ENCODE measurements at regions not wholly inside any gene's neighbourhood (a gene's known extent, or its start where the extent isn't known, plus 50 kb on each side); places are given as distances from the start of the nearest gene placed in this dataset.

DNA sequence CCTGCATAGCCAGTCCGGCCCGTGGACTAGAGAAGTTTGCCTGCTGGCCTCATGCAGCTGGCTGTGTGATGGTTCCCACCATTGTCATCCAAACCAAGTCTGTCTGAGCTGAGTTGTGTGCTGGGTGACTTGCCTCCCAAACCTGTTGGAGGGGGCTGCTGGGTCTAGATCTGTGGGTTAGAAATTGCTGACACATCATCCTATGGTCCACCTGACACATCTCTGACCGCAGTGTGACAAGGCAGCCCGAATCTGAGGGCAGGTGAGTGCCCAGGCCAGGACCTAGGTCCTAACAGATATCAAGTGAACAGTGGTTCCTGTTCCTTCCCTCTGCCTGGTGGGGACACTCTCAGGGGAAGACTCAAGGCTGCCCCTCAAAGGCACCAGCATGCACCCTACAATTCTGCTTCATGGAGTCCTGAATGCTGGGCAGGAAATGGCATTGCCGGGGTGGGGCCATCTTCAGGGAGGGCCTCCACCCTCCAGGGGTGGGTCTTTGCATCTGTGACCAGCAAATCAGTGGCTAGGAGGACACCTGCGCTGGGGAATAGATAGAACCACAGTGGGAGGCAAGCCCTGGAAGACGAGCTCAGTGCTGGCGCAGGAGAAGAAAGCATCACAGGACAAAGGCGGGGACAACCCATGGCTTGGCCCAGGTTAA is 117.9 kb upstream of the ID2 start:
- no peak for DNase-seq

- no peak for DNase-seq
Measured at GRCh38 chr2:8564475-8564874, 117.4 kb upstream of the ID2 start.

DNA sequence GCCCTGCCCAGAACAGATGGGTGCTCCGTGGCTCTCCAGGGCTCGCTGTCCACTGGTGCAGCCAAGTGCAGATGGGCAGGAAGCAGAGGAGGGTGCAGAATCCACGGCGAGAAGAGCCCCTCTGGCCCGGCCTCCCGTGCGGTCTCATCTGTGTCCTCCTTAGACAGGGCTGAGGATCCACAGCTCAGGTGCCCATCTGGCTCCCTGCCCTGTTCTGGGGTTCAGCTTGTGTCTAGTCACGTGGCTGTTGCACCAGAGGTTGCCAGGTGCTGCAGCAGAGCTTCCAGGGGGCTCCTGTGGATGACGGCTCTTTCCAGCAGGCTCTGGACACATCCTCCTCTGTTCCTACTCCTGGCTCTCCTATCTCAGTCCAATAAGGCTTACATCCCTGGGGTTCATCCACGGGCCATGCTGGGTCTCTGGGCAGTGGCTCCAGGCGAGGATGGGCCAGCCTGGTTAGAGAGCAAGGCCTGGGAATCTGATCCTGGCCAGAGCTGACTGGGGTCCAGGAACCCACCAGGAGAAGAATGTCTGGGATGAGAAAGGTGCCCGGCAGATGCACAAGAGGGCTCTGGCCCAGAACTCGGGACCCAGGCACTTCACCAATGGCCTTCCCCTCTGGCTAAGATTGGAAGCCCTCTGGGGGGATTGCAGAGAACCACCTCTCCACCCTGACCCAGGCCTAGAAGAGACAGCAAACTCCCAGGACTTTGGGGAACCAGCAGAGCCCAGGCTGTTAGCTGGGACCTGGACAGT is 116.3 kb upstream of the ID2 start:
- no peak for DNase-seq

- no peak for DNase-seq
Measured at GRCh38 chr2:8566155-8566670, 115.6 kb upstream of the ID2 start.

- DNase-seq: no peak
Measured at GRCh38 chr2:8566774-8567468, 114.9 kb upstream of the ID2 start.

DNA sequence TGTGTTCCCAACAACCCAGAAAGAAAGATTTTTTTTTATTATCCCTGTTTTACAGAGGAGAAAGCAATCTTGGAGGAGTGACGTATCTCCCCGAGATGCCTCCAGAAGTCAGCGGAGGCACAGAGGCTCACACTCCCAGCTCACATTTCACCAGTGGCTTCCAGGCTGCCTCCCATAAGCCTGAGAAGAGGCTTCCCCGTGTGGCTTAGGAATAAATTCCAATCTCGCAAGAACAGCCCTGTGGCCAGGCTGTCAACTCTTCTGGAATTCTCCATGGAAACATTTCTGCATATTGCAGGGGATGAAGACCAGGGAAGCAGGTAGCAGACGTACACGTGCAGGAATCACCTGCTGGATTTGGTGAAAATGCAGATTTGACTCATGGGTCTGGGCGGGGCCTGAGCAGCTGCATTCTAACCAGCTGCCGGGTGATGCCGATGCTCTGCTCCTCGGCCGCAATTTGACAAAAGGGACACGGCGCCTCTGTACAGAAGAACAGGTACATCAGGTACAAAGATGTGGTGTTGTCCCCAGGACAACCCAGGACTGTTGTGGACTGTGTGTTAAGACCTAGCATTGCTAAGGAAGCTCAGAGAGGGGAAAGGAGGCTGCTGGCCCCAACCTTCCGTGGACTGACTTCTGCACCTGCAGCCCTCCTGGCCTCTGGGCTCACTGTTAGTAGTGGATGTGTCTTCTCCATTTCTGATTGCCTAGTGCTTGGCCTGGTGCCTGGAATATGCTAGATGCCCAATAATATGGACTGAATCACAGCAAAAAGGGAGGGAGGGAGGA is 114.2 kb upstream of the ID2 start:
- no peak for DNase-seq

DNA sequence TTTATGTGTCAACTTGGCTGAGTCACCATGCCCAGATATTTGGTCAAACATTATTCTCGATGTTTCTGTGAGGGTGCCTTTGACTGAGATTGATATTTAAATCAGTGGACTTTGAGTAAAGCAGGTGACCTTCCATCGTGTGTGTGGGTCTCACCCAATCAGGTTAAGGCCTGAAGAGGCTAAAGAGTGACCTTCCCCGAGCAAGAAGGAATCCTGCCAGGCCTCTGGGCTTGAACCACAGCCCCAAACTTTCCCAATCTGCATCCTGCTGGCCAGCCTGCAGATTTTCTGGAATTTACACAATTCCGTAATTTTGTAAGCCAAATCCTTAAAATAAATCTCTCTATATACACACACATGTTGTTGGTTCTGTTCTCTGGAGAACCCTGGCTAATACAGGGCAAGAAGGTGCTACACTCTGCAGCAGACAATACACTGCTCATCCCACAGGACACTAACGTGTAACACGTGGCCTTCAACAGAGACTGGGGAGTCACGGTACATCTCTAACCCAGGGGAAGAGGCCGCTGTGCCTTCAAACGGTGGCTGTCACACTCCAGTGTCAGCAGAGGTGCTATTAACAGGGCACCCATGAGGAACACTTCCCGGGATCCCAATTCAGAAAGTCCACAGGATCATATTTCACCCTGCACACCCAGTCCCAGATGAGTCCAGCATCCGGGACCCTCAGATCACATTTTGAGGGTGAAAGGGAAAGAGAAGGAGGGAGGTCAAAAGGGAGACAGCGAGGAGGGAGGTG is 113.1 kb upstream of the ID2 start:
- DNase-seq: no peak

DNA sequence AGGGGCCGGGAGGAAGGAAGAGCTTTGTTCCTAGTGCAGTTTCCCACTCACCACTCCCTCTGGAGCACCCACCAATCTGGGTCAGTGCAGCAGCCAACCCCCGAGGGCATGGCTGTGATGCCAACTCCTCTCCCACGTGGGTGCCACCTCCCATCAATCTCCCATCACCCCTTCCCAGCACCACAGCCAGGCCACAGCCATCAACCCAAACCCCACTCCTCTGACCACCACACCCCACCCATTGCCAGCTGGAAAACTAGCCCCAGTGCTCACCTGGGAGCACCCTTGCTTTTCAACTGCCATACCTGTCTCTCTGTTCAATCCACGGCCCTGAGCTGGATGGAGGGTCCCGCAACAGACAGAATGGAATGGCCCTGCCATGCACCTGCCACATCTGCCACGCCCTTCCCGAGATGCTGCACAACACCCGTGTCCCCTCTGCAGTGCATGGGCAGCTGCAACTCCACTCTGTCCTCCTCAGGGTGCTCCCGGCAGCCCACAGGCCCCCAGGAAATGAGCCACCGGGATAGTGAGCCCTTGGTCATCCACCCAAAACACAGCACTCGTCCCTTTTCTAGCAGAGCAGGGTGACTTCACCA is 112.4 kb upstream of the ID2 start:
- DNase-seq: no peak

- no peak for DNase-seq
Measured at GRCh38 chr2:8570637-8571036, 111.2 kb upstream of the ID2 start.

DNA sequence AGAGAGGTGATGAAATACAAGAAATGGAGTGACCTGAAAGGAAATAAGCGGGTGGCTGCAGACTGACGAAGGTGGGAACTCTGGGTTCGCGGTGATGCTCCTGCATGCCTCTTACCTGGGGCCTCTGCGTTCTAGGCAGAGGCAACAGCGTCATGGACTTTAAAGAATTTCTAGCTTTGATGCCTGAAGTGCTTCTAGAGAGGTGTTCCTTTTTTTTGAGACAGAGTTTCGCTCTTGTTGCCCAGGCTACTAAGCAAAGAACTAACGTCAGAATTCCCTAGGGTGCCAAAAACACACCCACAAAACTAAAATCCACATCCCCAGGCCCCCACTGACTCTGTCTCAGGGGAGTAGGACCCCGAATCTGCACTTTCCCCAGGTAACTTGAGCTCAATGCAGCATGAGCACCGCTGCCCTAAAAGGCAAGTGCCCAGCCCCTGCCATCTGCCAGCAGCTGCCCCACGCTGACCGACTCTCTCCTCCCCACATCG is 110.5 kb upstream of the ID2 start:
- no peak for DNase-seq

DNA sequence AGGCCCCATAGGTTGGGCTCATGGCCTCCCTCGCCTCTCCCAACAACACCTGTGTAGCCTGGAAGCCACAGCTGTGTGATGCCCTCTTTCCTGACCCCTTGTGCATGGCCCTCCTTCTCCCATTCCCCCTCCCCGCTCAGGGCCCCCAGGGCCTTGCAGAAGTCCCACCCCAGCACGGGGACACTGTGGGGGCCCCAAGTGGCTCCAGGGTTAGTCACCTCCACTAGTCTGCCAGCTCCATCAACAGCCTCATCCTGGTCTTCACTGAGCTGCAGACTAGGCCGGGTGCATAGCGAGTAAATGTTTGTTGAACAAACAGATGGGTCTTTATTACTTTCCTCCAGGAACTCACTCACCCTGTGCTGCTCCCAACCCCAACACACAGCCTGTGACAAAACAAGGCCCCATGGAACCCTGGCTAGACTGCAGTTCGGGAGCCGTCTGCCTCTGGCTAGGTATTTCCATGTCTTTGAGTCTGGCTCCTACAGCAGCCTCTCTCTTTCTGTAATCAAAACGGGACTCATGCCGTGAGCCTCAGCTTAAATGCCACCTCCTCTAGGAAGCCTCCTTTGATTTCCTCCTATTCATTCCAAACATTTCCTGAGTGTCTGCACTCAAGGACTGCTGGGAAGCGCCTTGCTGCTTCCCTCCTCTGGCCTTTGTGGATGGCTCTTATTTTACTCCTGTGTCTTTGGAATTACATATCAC is 109.9 kb upstream of the ID2 start:
- DNase-seq: no peak

DNA sequence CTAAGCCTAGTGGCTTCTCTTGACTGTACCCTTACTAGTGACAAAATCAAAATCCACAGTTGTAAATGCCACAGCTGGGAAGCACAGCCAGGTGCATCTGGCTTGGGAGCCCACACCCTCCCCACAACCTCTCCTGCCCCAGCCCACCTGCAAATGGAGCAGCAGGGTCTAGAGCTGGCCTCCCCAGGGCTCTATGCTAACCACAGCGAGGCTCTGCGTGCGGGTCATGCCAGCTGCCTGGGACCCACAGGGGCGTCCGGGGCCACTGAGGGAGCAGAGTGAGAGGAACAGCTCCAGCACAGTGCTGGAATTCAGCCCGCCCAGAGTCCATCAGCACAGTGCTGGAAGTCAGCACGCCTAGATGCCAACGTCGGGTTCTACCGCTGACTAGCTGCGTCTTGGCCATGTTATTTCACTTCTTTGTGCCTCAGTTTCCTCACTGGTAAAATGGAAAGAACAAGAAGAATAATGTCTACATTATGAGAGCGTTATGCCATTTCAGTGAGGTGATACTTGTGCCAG is 109.1 kb upstream of the ID2 start:
- no peak for DNase-seq

DNA sequence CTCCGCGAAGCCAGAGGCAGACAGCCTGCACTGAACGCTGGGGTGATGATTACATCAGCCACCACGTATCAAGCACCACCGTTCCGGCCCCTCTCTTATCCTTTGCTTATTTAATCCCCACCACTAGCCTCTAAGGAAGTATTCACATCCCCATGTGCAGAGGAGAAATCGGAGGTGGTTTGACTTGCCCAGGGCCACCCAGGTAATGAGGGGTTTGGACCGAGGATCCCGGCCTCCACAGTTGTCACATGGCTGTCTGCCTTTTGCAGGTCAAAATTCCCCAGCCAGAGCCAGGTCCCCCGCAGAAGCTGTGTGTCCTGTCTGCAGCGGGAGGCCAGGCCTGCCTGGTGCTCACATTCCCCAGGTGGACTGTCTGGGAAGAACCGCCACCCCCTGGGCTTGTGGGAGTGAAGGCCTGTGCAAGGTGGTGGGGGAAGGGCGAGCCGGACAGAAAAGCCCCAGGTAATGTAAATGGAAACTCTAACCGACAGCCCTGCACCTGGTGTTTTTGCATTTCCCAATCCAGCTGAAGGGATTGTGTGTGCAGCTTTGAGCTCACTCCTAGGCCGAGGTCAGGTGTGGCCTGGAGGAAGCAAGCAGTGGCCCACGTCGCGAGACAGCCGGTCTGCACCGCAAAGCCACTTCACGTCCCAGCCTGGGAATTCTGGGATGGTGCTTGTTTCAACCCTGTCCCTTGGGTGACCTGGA is 108.5 kb upstream of the ID2 start:
- no peak for DNase-seq

DNA sequence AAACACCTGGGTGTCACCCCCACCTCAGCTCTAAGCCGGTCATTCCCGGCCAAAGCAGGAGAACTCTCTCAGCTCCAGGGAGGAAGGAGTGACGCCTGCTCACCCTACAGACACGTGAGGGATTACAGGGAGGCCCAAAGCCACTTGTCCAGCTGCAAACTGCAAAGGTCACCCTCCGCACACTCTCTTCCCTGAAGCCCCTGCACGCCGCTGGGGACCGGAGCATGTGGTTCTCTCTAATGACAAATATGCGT is 108.0 kb upstream of the ID2 start:
- no peak for DNase-seq

DNA sequence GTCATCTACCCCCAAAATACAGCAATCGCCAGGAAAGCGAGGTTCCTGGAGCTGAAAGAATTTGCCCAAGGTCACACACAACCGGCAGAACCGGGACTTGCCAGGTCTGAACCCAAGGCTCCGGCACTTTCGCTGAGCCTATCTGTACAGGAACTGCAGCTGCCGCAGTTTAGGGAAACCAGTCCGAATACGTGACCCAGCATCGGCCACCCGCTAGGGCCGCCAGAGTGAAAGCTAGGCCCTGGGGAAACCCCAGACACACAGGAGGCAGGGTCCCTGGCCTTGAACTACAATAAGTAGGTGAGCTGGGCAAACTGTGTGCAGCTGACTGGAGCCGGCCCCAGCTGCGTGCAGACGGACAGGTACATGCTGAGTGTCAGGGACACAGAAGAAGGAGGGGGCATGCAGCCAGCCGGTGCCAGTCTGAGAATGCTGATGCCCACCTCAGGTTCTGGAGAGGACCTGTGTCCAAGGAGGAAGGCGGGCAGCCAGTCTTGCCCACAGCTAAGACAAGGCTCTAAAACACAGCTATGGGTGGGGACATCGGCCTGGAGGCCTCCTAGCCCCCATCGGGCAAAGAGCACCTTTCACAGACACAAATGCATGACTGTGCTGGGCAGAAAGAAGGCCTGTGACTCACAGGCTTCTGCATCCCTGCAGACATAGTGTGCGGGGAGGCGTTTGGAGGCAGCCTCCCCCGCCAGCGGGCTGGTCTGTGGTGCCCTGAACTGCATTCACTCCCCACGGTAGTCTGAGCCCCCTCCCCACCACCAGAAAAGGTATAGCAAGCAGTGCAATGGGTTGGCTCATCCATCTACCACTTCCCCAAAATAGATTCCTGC is 107.4 kb upstream of the ID2 start:
- DNase-seq: no peak

DNA sequence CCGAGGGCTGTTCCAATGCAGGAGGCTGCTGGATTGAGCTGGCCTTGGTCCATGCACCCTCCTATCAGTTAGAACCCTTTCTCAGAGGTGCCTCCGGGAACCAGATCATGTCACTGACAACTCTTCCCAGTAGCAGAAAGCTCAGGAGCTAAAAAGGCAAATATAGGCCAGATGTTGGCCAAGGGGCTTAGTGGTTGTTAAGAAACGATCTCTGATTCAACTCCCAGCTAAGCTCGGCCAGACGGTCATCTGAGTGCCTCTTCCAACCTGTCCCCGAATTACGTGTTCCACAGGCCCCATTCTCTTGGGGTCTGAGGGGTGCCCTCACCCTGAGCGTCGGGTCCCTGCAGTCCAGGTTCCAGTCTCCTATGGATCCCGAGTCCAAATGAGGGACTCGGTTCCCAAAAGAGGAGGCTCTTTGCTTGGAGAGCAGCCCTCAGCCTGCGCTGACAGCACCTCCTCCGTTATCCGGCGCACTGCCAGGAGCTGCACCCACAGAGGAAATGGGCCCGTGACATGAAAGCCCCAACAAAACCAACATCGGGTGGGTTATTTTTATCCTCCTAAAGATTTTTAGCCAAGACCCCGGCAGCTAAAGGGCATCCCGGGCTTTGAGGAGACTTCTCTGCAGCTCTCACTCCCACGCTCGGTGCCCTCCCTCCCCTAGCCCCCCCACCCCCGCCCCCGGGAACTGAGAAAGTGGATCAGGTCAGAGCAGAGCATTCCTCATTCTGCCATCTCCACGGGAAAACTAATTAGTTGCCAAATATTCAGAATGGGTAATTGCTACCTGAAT is 106.6 kb upstream of the ID2 start:
- DNase-seq: peak; percentile 30

DNA sequence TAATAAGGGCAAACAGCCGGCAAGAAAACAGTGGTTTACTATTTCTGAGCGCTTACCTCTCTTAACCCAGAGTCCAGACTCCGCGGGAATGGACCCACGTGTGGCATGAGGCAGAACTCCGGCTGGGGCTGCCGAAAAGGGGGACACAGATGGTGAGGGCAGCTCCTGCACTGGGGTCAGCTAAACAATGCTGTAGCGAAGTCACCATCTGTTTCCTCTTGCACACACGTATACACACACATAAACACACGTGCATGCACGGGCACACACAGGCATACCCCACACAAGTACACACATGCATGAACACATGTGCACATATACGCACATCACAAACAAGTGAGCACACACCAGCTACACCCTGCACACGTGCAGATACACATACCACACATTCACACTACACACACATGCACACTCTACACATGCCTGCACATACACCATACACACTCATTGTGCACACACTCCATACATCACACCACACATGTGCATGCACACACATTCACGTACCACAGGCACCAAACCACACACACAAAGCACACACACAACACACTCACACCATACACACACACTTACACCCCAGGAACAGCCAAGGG is 105.9 kb upstream of the ID2 start:
- DNase-seq: no peak

GRCh38 chr2:8576525-8577167 is 105.2 kb upstream of the ID2 start:
- DNase-seq: peak; percentile 16

Measured in activated CD4-positive, alpha-beta T cell treated with anti-CD3 and anti-CD28 coated beads, Interleukin-2, amount 50 U/mL, for 1 hour (primary cell).